Panc1 (cell line): ENCODE measurements at regions not wholly inside any gene's neighbourhood (a gene's known extent, or its start where the extent isn't known, plus 50 kb on each side); places are given as distances from the start of the nearest gene placed in this dataset.

Experiments
- ATAC-seq: fragments of 200-7000 bp; cut with Tn5 transposase; 2 replicates; pipeline ENCODE4 v1.9.1; 2020; ENCODE audit warnings: mild to moderate bottlenecking, moderate library complexity
- BruUV-seq: library from RNA; stranded (reverse); fragments of 400-500 nt; replicated peaks from 2 replicates; lab custom pipeline; 2021; lab: Mats Ljungman, UMichigan
- CTCF ChIA-PET: fragments of 300-600 bp; sonication (Branson Sonifier 250); formaldehyde crosslinking; loops from one replicate; lab custom pipeline; 2022; ENCODE audit warnings: antibody characterized with exemption; lab: Charles Lee
- POLR2A ChIA-PET: fragments of 300-600 bp; sonication (Branson Sonifier 250); formaldehyde crosslinking; loops from one replicate; lab custom pipeline; 2022; ENCODE audit warnings: antibody characterized with exemption; lab: Charles Lee
- DNase-seq: peaks from one replicate; pipeline ENCODE4 v3.0.0-alpha.2; 2010; ENCODE audit warnings: low read depth, low spot score
- H3K27ac ChIP-seq: 2 replicates; pipeline ENCODE4 v1.5.1; 2011; ENCODE audit warnings: mild to moderate bottlenecking, low read length, inconsistent platforms
- H3K27me3 ChIP-seq: fragments of 200-500 bp; sonication (Bioruptor generic); 2 replicates; pipeline ENCODE4 v1.6.0; 2014; ENCODE audit warnings: low read length, inconsistent platforms; ENCODE audit not compliant: control insufficient read depth, insufficient read depth
- H3K36me3 ChIP-seq: fragments of 200-500 bp; sonication (Bioruptor generic); 2 replicates; pipeline ENCODE4 v1.5.1; 2014; ENCODE audit warnings: inconsistent platforms, mild to moderate bottlenecking, low read length, moderate library complexity; ENCODE audit not compliant: control insufficient read depth, insufficient read depth
- H3K4me1 ChIP-seq: 2 replicates; pipeline ENCODE4 v1.5.1; 2011; ENCODE audit warnings: inconsistent platforms, mild to moderate bottlenecking, low read length, moderate library complexity; ENCODE audit not compliant: control insufficient read depth, insufficient read depth
- H3K4me3 ChIP-seq, 2 experiments: 2 replicates each; pipeline ENCODE4 v1.5.1; 2011 to 2012; ENCODE audit warnings: low read depth in 2 of 2, low read length in 2 of 2, mild to moderate bottlenecking in 2 of 2, inconsistent platforms in 1 of 2, moderate library complexity in 1 of 2
- H3K9me3 ChIP-seq: fragments of 200-500 bp; sonication (Bioruptor generic); 2 replicates; pipeline ENCODE4 v1.5.1; 2014; ENCODE audit warnings: low read depth, mild to moderate bottlenecking, inconsistent platforms, low read length, moderate library complexity; ENCODE audit not compliant: control insufficient read depth, insufficient read depth
- POLR2AphosphoS5 ChIP-seq: IDR thresholded peaks from 2 replicates; pipeline ENCODE4 v1.6.1; 2012; ENCODE audit warnings: mild to moderate bottlenecking, low read depth, low read length, moderate library complexity
- SIN3A ChIP-seq: IDR thresholded peaks from 2 replicates; pipeline ENCODE4 v1.6.1; 2012; ENCODE audit warnings: low read depth, mild to moderate bottlenecking, low read length, moderate library complexity, borderline replicate concordance; ENCODE audit not compliant: insufficient read depth
- TCF7L2 ChIP-seq: IDR thresholded peaks from 2 replicates; pipeline ENCODE4 v1.6.1; 2011; ENCODE audit warnings: mild to moderate bottlenecking, low read depth, low read length, inconsistent platforms
- in situ Hi-C: cut with HindIII; loops from 2 replicates; pipeline ENCODE4 v1.10.0; 2016; ENCODE audit warnings: low sequenced_read_pairs, low pct_unique_long_range_greater_than_20kb
- intact Hi-C: fragments of 100-400 bp; cut with micrococcal nuclease; formaldehyde crosslinking; loops from one replicate; pipeline ENCODE4 v1.10.0; 2022; ENCODE audit not compliant: unreplicated experiment
- TF ChIP-seq, protein P1 (sequence below): fragments of 450-650 bp; IDR thresholded peaks from 2 replicates; pipeline ENCODE4 v1.5.1; 2017; ENCODE audit warnings: mild to moderate bottlenecking
- TF ChIP-seq, protein P2 (sequence below), 2 experiments: IDR thresholded peaks; 2 replicates each; pipeline ENCODE4 v1.6.1; 2011 to 2012; ENCODE audit warnings: low read depth in 2 of 2, control low read depth in 1 of 2, low read length in 1 of 2, mild to moderate bottlenecking in 1 of 2, moderate library complexity in 1 of 2; ENCODE audit not compliant: insufficient read depth in 1 of 2

DNA sequence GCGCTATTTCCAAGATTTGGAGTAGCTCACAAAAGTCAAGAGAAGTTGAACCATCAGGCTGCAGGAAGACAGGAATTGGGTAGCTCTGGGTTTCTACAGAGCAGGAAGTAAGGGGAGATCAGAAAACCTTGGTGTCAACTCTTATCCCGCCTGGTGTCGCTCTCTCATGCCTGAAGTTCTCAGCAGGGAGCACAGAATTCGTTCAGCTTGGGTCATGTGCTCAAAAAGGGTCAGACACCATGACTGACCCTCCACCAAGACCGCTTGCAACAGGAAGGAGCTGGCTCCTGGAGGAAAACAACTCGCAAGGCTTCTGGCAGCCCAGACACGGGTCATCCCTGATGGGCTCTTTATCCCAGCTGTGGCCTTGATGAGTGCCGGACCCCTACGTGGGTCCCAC lies 93.7 kb upstream of the MSX1 start:
- Histone ChIP-seq H3K4me3 (no peak overlapping the region), H3K27me3 (no peaks in the 10 kb centered on the region), H3K4me1 (no peaks in the 10 kb centered on the region), H3K9me3 (no peaks in the 10 kb centered on the region), H3K36me3 (no peaks in the 10 kb centered on the region), H3K27ac (no peak overlapping the region)
- in situ Hi-C loops = no loop called here
- POLR2A ChIA-PET = no interaction called here
- CTCF ChIA-PET = no interaction called here
- no TSS peak for BruUV-seq
- DNase-seq = no peak
- no peak for ATAC-seq
- intact Hi-C loops = no loop called here
- TF ChIP-seq TCF7L2 (no peak), POLR2AphosphoS5 (no peak), SIN3A (no peak)
- TF ChIP-seq, protein P1, sequence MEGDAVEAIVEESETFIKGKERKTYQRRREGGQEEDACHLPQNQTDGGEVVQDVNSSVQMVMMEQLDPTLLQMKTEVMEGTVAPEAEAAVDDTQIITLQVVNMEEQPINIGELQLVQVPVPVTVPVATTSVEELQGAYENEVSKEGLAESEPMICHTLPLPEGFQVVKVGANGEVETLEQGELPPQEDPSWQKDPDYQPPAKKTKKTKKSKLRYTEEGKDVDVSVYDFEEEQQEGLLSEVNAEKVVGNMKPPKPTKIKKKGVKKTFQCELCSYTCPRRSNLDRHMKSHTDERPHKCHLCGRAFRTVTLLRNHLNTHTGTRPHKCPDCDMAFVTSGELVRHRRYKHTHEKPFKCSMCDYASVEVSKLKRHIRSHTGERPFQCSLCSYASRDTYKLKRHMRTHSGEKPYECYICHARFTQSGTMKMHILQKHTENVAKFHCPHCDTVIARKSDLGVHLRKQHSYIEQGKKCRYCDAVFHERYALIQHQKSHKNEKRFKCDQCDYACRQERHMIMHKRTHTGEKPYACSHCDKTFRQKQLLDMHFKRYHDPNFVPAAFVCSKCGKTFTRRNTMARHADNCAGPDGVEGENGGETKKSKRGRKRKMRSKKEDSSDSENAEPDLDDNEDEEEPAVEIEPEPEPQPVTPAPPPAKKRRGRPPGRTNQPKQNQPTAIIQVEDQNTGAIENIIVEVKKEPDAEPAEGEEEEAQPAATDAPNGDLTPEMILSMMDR = no peak
- TF ChIP-seq, protein P2, sequence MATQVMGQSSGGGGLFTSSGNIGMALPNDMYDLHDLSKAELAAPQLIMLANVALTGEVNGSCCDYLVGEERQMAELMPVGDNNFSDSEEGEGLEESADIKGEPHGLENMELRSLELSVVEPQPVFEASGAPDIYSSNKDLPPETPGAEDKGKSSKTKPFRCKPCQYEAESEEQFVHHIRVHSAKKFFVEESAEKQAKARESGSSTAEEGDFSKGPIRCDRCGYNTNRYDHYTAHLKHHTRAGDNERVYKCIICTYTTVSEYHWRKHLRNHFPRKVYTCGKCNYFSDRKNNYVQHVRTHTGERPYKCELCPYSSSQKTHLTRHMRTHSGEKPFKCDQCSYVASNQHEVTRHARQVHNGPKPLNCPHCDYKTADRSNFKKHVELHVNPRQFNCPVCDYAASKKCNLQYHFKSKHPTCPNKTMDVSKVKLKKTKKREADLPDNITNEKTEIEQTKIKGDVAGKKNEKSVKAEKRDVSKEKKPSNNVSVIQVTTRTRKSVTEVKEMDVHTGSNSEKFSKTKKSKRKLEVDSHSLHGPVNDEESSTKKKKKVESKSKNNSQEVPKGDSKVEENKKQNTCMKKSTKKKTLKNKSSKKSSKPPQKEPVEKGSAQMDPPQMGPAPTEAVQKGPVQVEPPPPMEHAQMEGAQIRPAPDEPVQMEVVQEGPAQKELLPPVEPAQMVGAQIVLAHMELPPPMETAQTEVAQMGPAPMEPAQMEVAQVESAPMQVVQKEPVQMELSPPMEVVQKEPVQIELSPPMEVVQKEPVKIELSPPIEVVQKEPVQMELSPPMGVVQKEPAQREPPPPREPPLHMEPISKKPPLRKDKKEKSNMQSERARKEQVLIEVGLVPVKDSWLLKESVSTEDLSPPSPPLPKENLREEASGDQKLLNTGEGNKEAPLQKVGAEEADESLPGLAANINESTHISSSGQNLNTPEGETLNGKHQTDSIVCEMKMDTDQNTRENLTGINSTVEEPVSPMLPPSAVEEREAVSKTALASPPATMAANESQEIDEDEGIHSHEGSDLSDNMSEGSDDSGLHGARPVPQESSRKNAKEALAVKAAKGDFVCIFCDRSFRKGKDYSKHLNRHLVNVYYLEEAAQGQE (IDR thresholded peaks at IDR 0.05; ENCODE audit: insufficient read depth in 1 of 2, low read depth in 2 of 2, low read length in 1 of 2) = no peak

DNA sequence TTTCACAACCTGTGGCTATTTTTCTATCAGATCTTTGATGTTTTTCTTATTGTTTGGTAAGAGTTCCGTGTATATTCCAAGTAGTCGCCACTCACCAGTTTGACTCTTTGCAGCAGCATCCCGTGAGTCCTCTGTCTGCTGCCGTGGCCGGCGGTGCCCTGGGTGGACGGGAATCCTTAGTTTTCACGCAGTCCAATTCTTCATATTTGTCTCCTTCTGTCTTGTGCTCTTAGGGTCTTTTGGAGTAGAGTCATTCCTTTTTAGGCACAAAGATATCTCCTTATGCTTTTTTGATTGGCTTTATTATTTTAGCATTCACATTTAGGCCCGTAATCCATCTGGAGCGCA lies 94.9 kb upstream of the MSX1 start:
- no peaks in the 10 kb centered on the region for H3K27me3 ChIP-seq
- H3K4me1 ChIP-seq = no peaks in the 10 kb centered on the region
- intact Hi-C loops = no loop called here
- DNase-seq (no peak), ATAC-seq (no peak)
- no peak overlapping the region for H3K4me3 ChIP-seq
- BruUV-seq = no TSS peak
- H3K9me3 ChIP-seq = no peaks in the 10 kb centered on the region
- ChIA-PET CTCF (no interaction called here), POLR2A (no interaction called here)
- H3K27ac ChIP-seq = no peak overlapping the region
- in situ Hi-C loops = no loop called here
- TF ChIP-seq, protein P2 (IDR thresholded peaks at IDR 0.05; ENCODE audit: insufficient read depth in 1 of 2, low read depth in 2 of 2, low read length in 1 of 2) = no peak
- TF ChIP-seq, protein P1 = no peak
- TF ChIP-seq POLR2AphosphoS5 (no peak), TCF7L2 (no peak), SIN3A (no peak)
- no peaks in the 10 kb centered on the region for H3K36me3 ChIP-seq
